Fibroblast of lung (primary cell): ENCODE measurements at regions not wholly inside any gene's neighbourhood (a gene's known extent, or its start where the extent isn't known, plus 50 kb on each side); places are given as distances from the start of the nearest gene placed in this dataset.

Experiments
- DNase-seq, 2 donors: peaks; one replicate each; pipeline versions ENCODE4 v3.0.0 to v3.0.0-alpha.2; 2010; ENCODE audit warnings: low read depth in 2 of 2
- H2AFZ ChIP-seq: 2 replicates; pipeline ENCODE4 v1.5.1; 2012; ENCODE audit warnings: low read length, control low read depth, inconsistent platforms
- H3K27ac ChIP-seq: 2 replicates; pipeline ENCODE4 v1.5.1; 2011; ENCODE audit warnings: low read length, control low read depth; ENCODE audit not compliant: insufficient read depth
- H3K27me3 ChIP-seq: 2 replicates; pipeline ENCODE4 v1.5.1; 2011; ENCODE audit warnings: mild to moderate bottlenecking, low read length; ENCODE audit not compliant: control insufficient read depth, insufficient read depth
- H3K36me3 ChIP-seq: 2 replicates; pipeline ENCODE4 v1.5.1; 2011; ENCODE audit warnings: low read length; ENCODE audit not compliant: control insufficient read depth, insufficient read depth
- H3K4me1 ChIP-seq: 2 replicates; pipeline ENCODE4 v1.5.1; 2011; ENCODE audit warnings: low read length; ENCODE audit not compliant: control insufficient read depth, insufficient read depth; ENCODE audit errors: extremely low read depth
- H3K4me2 ChIP-seq: 2 replicates; pipeline ENCODE4 v1.5.1; 2011; ENCODE audit warnings: low read length, control low read depth; ENCODE audit not compliant: insufficient read depth; ENCODE audit errors: extremely low read depth
- H3K4me3 ChIP-seq, 4 experiments: fragments of 200-600 bp in 1 of 4; sonication (generic) in 1 of 4; replicated peaks in 1 of 4; 2 replicates each; pipeline ENCODE4 v1.5.1; 2011 to 2016; ENCODE audit warnings: low read length in 4 of 4, low read depth in 3 of 4, mild to moderate bottlenecking in 3 of 4, control low read depth in 2 of 4, inconsistent platforms in 1 of 4, mixed read lengths in 1 of 4; ENCODE audit not compliant: insufficient read depth in 1 of 4; ENCODE audit errors: control extremely low read depth in 1 of 4
- H3K79me2 ChIP-seq: 2 replicates; pipeline ENCODE4 v1.5.1; 2012; ENCODE audit warnings: mild to moderate bottlenecking, low read length, inconsistent platforms; ENCODE audit not compliant: control insufficient read depth, insufficient read depth
- H3K9ac ChIP-seq: 2 replicates; pipeline ENCODE4 v1.5.1; 2011; ENCODE audit warnings: mild to moderate bottlenecking, low read length, control low read depth; ENCODE audit not compliant: insufficient read depth
- H3K9me3 ChIP-seq: 2 replicates; pipeline ENCODE4 v1.5.1; 2012; ENCODE audit warnings: low read depth, low read length; ENCODE audit not compliant: control insufficient read depth, insufficient read depth
- H4K20me1 ChIP-seq: 2 replicates; pipeline ENCODE4 v1.5.1; 2011; ENCODE audit warnings: low read length; ENCODE audit not compliant: control insufficient read depth, insufficient read depth; ENCODE audit errors: extremely low read depth
- EZH2 ChIP-seq: IDR thresholded peaks from 2 replicates; pipeline ENCODE4 v1.5.1; 2012; ENCODE audit warnings: low read length, control low read depth, mild to moderate bottlenecking; ENCODE audit errors: missing control alignments
- TF ChIP-seq, protein P1 (sequence below), 2 donors: IDR thresholded peaks in 1 of 2; conservative IDR thresholded peaks in 1 of 2; 1 replicate in 1 of 2; 2 replicates in 1 of 2; pipeline ENCODE4 v1.5.1; 2011 to 2012; ENCODE audit warnings: low read length in 2 of 2, control low read depth in 1 of 2, inconsistent platforms in 1 of 2, low read depth in 1 of 2, mild to moderate bottlenecking in 1 of 2

DNA sequence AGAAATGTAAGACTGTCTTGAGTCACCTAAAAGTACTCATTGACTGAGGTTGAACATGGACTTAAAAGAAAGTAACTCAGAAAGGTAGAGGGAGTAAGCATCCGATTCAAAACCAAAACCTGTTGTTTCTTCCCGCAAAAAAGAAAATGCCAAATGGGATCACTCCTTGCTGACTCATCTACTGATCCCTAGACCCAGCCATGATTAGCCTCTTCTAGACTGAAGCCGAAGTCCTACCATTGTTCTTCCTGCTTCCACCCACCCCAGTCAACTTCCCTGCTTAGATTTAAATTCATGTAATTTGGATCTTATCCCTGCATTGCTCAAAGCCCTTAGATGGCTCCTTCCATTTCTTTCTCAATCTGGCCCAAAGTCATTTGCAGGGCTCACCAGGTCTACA lies 760.5 kb upstream of the SOX9 start:
- no peaks in the 10 kb centered on the region for H3K9me3 ChIP-seq
- H3K4me3 ChIP-seq: no peak overlapping the region
- H3K36me3 ChIP-seq: no peaks in the 10 kb centered on the region
- H3K79me2 ChIP-seq: no peaks in the 10 kb centered on the region
- TF ChIP-seq EZH2: no peak
- TF ChIP-seq, protein P1, sequence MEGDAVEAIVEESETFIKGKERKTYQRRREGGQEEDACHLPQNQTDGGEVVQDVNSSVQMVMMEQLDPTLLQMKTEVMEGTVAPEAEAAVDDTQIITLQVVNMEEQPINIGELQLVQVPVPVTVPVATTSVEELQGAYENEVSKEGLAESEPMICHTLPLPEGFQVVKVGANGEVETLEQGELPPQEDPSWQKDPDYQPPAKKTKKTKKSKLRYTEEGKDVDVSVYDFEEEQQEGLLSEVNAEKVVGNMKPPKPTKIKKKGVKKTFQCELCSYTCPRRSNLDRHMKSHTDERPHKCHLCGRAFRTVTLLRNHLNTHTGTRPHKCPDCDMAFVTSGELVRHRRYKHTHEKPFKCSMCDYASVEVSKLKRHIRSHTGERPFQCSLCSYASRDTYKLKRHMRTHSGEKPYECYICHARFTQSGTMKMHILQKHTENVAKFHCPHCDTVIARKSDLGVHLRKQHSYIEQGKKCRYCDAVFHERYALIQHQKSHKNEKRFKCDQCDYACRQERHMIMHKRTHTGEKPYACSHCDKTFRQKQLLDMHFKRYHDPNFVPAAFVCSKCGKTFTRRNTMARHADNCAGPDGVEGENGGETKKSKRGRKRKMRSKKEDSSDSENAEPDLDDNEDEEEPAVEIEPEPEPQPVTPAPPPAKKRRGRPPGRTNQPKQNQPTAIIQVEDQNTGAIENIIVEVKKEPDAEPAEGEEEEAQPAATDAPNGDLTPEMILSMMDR (conservative IDR thresholded peaks at IDR 0.05 in 1 of 2, IDR thresholded peaks at IDR 0.05 in 1 of 2; ENCODE audit: low read depth in 1 of 2, low read length in 2 of 2): no peak
- DNase-seq: peak in 1 of 2 donors; percentile 59
- H2AFZ ChIP-seq: no peak overlapping the region
- no peak overlapping the region for H3K9ac ChIP-seq
- no peak overlapping the region for H3K4me2 ChIP-seq
- H4K20me1 ChIP-seq: no peaks in the 10 kb centered on the region
- no peaks in the 10 kb centered on the region for H3K4me1 ChIP-seq
- H3K27ac ChIP-seq: no peak overlapping the region
- H3K27me3 ChIP-seq: no peaks in the 10 kb centered on the region

DNA sequence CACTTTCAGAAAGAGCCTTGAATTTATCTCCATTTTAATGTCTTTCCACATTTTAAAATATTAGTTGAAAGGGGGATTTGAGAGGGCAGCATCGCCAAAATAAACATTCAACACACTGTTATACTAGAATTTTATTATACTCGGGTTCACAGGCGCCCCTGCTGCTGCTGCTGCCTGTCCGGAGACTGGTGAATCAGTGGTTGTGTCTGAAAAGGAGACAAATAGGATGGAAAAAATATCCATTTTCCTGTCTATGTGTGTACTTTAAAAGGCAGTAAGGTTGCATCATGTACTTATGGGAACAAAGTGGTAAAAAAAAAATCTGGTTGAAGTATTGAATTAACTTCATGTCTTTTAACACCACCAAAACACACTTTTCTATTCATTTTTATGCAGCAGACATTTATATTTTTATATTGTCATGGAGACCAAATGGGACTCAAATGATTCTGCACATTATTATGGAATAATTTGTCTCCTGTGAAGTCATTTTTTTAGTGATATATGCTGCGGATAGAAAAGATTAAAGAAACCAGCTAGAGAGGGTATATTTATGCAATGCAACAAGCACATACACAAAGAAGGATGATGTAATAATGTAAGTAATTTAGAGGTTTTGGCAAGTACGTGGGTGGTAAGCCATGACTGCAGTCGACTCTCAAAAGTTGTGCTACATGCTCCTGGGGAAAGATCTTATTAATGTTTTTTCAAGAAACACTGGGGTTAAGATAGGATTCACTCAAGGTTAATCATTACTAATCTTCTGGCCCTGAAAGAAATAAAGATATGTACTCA lies 759.0 kb upstream of the SOX9 start:
- H3K9me3 ChIP-seq: no peaks in the 10 kb centered on the region
- H2AFZ ChIP-seq: no peak overlapping the region
- no peak overlapping the region for H3K9ac ChIP-seq
- no peak overlapping the region for H3K4me2 ChIP-seq
- H3K79me2 ChIP-seq: no peaks in the 10 kb centered on the region
- H4K20me1 ChIP-seq: no peaks in the 10 kb centered on the region
- H3K27ac ChIP-seq: no peak overlapping the region
- peak; percentile 77 to 84 for DNase-seq
- H3K4me1 ChIP-seq: no peaks in the 10 kb centered on the region
- no peak for TF ChIP-seq EZH2
- TF ChIP-seq, protein P1 (conservative IDR thresholded peaks at IDR 0.05 in 1 of 2, IDR thresholded peaks at IDR 0.05 in 1 of 2; ENCODE audit: low read depth in 1 of 2, low read length in 2 of 2): no peak
- no peaks in the 10 kb centered on the region for H3K36me3 ChIP-seq
- H3K27me3 ChIP-seq: no peaks in the 10 kb centered on the region
- no peak overlapping the region for H3K4me3 ChIP-seq

DNA sequence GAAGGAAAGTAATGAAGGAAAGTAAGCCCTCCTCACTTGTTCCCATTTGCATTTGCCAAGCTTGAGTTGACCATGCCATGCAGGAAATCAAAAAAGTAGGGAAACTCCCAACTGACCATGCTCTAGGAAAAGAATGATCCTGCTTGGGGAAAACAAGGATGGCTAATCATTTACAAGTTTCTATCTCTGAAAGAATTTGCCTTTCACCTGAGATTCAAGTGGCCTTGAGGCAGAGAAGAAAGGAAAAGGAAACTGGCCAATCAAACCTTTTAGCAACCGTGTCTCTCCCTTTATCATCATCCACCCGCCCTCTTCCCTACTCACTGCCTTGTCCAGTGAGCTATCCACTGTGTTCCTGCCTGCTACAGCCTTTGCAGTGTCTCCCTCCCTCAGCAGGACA lies 757.2 kb upstream of the SOX9 start:
- Histone ChIP-seq H3K36me3 (no peaks in the 10 kb centered on the region), H2AFZ (no peak overlapping the region), H4K20me1 (no peaks in the 10 kb centered on the region), H3K9ac (no peak overlapping the region), H3K9me3 (no peaks in the 10 kb centered on the region), H3K4me2 (no peak overlapping the region), H3K79me2 (no peaks in the 10 kb centered on the region), H3K27me3 (no peaks in the 10 kb centered on the region), H3K4me3 (no peak overlapping the region), H3K27ac (no peak overlapping the region), H3K4me1 (no peaks in the 10 kb centered on the region)
- no peak for TF ChIP-seq EZH2
- TF ChIP-seq, protein P1 (conservative IDR thresholded peaks at IDR 0.05 in 1 of 2, IDR thresholded peaks at IDR 0.05 in 1 of 2; ENCODE audit: low read depth in 1 of 2, low read length in 2 of 2): no peak
- no peak for DNase-seq
